Glomerular visceral epithelial cell (primary cell): ENCODE measurements at regions not wholly inside any gene's neighbourhood (a gene's known extent, or its start where the extent isn't known, plus 50 kb on each side); places are given as distances from the start of the nearest gene placed in this dataset.

Source experiments
- DNase-seq: peaks from one replicate; pipeline ENCODE4 v3.0.0-alpha.2; 2016; ENCODE audit errors: extremely low spot score

DNA sequence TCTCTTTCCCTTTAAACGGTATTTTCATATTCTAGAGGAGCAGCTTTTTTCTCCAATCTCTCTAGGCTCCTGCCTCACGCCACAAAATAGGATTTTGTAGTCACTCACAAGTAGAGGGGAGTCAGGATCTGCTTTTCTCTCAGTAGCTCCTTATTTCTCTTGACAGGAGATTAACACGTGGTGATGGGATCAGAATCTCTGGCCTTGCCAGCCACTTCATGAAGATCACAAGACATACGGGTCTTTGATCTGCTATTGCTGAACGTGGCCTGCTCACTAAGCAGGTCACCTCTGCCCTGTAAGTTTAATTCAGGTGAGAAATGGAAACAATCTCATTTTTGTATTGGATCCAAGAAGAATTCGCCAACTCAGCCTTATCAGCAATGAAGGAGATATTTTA is 257.5 kb downstream of the DIRAS2 start:
- no peak for DNase-seq

- DNase-seq, result peak; percentile 88
These were observed 249.1 kb downstream of the DIRAS2 start for GRCh38 chr9:90393365-90394152.

- peak; percentile 90 for DNase-seq
These were observed 247.8 kb downstream of the DIRAS2 start for GRCh38 chr9:90394871-90395270.

DNA sequence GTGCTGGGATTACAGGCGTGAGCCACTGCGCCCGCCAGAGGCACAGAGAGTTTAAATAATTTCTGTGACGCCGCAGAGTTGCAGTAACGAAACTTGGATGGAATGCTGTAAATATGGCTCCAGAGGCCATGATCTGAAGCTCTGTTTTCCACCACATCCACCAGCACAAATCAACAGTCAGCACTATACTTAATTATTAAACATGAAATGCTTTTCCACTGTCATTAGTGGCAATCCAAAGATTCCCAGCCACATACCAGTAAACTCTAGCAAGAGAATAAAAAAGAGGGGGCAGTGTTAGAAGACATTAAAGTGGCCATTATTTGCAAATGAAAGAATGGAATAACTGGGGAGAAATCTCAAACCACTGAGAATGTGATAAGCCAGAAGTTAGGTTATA is 242.5 kb downstream of the DIRAS2 start:
- no peak for DNase-seq

GRCh38 chr9:90408659-90409058 is 234.0 kb downstream of the DIRAS2 start:
- DNase-seq, result no peak

- no peak for DNase-seq
These were observed 223.3 kb downstream of the DIRAS2 start for GRCh38 chr9:90419221-90419851.

DNA sequence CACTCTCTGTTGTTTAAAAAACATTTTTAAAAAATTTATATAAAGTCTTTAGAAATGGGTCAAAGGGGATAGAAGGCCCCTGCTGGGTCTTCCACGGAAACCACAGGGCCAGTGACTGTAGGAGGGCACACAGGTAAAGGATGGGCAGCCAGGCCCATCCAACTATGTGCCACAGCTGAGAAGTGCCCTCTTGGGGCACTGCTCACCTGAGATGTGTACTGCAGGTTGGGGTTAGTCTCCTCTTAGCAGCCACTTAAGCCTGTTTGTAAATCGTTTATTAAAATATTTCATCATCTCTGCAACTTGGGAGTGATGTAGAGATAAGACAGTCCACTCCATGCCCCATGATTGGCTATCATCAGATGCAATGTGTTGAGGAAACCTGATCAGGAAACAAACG is 222.4 kb downstream of the DIRAS2 start:
- DNase-seq, result no peak

- no peak for DNase-seq
These were observed 221.7 kb downstream of the DIRAS2 start for GRCh38 chr9:90420768-90421513.

- no peak for DNase-seq
These were observed 220.8 kb downstream of the DIRAS2 start for GRCh38 chr9:90421786-90422185.

GRCh38 chr9:90423661-90424193 is 218.9 kb downstream of the DIRAS2 start:
- DNase-seq, result peak; percentile 72

DNA sequence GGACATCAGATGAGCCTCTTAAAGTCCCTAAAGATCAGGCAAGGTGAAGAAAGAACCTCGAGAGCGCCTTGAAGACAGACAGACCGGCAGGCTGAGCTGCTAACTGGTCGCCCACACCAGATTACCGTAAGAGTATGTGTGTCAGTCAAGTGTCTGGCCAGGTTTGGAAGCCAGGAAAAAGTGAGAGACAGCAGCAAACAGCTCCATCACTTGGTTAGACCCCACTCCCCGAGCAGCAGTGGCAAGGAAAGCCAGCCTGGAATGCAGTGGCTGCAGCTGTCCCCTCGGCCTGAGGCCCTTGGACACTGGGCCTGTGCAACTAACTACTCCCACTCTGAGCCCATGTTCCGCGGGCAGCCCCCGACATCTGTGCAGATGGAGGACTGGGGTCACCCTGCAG is 214.1 kb downstream of the DIRAS2 start:
- no peak for DNase-seq

DNA sequence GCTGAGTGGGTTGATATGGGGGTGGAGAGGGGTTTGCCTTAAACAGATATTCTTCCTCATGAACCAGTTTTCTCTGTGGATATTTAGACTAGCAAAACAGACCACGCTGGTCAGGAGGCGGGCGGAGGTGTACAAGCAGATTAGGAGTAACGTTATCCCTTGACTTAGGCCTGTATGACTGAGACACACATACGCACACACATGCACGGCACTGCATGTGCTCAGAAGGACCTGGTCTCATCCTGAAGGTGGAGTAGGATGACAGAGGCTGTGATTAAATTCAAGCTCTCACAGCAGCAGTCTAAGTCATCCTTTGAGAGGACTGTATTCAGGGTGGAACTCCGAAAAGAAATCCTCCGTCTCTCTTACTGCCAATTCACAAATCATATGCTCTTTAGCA is 209.7 kb downstream of the DIRAS2 start:
- DNase-seq, result peak; percentile 69

DNA sequence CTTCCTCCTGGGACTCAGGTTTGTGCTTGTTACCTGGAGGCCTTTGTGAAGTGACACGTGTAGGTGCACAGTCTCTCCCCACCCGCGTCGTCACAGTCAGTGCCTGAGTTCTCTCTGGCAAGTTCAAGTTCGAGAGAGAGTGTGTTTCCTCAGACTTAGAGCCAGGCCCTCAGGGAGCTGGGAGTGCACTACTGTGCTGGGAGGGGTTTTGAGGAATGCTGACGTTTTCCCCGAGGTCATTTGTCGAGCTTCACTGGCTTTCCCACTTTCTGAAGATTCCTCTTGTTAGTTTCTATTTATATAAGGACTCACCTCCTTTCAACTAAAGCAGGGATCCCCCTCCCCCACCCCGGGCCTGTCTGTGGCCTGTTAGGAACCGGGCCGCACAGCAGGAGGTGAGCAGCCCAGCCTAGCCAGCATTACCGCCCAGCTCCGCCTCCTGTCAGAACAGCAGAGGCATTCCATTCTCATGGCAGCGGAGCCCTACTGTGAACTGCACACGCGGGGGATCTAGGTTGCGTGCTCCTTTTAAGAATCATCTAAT is 209.2 kb downstream of the DIRAS2 start:
- DNase-seq, result peak; percentile 99

GRCh38 chr9:90441814-90442213 is 200.8 kb downstream of the DIRAS2 start:
- DNase-seq, result peak; percentile 99

- no peak for DNase-seq
These were observed 199.9 kb downstream of the DIRAS2 start for GRCh38 chr9:90442723-90443122.

DNA sequence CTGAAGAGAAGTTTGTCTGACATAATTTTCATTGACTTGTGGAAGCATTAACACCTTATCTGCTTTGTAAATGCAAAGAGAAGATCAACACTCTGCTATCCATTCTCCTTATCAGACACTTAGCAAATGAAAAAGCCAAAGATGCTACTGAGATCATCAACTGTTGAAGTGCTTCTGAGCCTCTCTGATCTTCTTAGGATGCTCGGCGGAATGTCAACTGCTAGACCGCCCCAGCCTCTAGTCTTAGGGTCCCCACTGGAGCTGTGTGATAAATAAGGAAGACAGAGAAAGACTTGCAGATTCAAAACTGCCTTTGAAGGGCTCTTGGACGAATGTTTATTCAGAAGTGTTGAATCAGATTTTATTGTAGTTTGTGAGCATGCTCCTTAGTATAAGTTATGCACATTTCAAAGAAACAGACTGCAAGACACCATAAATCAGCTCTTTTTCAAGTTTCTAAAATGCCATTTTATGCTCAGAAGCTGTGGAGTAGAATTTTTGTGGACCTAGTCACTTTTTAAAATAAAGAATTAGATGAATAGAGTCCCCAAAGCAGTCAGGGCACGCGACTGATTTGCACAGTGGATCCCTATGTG is 197.9 kb downstream of the DIRAS2 start:
- DNase-seq, result no peak

DNA sequence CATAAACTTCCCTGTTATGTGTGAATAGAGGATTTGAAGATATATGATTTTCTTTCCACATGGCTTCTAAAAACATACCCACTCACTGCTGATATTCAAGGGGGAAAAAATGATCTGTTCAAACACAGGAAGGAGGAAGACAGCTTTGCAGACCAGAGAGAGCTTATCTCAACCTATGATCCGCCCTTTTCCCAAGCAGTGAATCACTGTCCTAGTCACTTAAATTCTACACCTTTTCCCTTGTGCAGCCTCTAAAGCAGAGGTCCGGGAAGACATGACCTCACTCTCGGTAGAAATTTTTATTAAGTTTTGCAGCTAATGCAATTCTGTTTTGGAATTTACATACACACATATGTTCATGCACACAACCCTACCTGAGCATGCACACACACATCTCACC is 197.2 kb downstream of the DIRAS2 start:
- peak; percentile 55 for DNase-seq

DNA sequence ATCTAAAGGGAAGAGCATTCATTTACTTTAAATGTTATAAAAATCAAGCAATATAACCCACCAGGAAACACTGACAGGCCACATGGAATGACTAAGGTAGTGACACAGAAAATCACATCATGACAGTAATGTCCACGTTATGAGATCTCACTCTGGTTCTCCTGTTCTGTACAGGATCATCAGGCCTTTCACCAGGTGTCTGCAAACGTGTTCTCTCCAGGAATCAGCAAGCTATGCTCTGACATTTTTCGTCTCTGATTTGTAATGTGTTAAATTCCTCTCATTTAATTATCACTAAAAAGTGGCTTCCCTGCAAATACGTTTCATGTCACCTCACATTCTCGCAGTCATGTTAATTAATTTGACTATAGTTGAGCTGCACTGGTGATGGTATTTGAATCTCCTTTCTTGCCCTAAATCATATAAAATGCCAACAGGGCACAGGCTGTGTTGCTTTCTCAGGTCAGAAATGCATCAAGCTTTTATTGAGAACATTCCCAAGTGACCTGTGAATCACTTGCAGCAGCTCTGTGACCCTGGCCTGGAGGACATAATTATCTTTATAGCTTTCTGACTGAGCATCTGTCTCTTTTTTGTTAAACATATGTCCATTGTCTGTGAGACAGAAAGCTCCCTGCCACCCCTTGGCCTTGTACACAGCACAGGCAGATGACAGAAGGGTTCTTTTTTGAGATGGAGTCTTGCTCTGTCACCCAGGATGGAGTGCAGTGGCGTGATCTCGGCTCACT is 196.2 kb downstream of the DIRAS2 start:
- DNase-seq, result no peak

DNA sequence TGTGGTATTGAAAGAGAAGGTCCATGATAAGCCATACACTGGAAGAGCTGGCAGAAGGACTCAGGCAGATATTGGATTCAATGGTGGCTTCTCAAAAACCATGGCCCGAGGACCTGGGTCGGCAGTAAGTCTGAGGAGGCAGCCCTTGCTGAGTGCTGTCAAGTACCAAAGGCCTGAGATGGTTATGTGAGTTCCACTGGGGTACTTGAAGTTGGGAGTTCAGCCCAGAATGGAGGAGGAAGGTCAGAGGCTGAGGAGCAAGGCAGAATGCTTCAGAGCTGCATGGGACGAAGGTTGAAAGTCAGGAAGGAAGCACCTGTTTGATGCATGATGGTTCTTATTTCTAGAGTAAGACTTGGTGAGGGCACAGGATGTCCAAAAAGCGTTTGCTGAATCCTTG is 194.9 kb downstream of the DIRAS2 start:
- DNase-seq, result no peak

GRCh38 chr9:90449213-90449925 is 193.3 kb downstream of the DIRAS2 start:
- peak; percentile 97 for DNase-seq
